Activated CD4-positive, alpha-beta T cell treated with anti-CD3 and anti-CD28 coated beads, Interleukin-2, Interleukin-6, amounts not matched to agents 100 ng/mL and 50 ng/mL, durations not matched to agents 16 hours and 8 hours (primary cell): ENCODE measurements at regions not wholly inside any gene's neighbourhood (a gene's known extent, or its start where the extent isn't known, plus 50 kb on each side); places are given as distances from the start of the nearest gene placed in this dataset.
"Not testable (repeated sequence)": the region's sequence is repeated elsewhere in the genome, so short reads cannot be mapped to it uniquely, and the experiment has no call there.

ENCODE experiments used
- DNase-seq: peaks from one replicate; pipeline ENCODE4 v3.0.0-alpha.2; 2020

GRCh38 chr16:22572331-22573224 is 61.9 kb downstream of the NPIPB5 start:
- DNase-seq, result peak; percentile 45

- not testable (repeated sequence) for DNase-seq
Observed at GRCh38 chr16:22573225-22573530, 62.5 kb downstream of the NPIPB5 start.

- DNase-seq, result not testable (repeated sequence)
Observed at GRCh38 chr16:22576506-22576905, 65.8 kb downstream of the NPIPB5 start.

GRCh38 chr16:22583195-22583594 is 72.5 kb downstream of the NPIPB5 start:
- DNase-seq, result not testable (repeated sequence)

- DNase-seq, result not testable (repeated sequence)
Observed at GRCh38 chr16:22584459-22584858, 73.8 kb downstream of the NPIPB5 start.

- DNase-seq, result not testable (repeated sequence)
Observed at GRCh38 chr16:22584941-22585340, 74.2 kb downstream of the NPIPB5 start.

GRCh38 chr16:22585431-22585830 is 74.7 kb downstream of the NPIPB5 start:
- not testable (repeated sequence) for DNase-seq

GRCh38 chr16:22586732-22587131 is 76.0 kb downstream of the NPIPB5 start:
- not testable (repeated sequence) for DNase-seq

- not testable (repeated sequence) for DNase-seq
Observed at GRCh38 chr16:22589757-22590156, 79.1 kb downstream of the NPIPB5 start.

GRCh38 chr16:22596445-22597045 is 85.9 kb downstream of the NPIPB5 start:
- DNase-seq, result not testable (repeated sequence)

GRCh38 chr16:22603744-22604143 is 93.1 kb downstream of the NPIPB5 start:
- DNase-seq, result not testable (repeated sequence)

- DNase-seq, result peak; percentile 39
Observed at GRCh38 chr16:22606619-22607018, 95.9 kb downstream of the NPIPB5 start.

- DNase-seq, result not testable (repeated sequence)
Observed at GRCh38 chr16:22609798-22610197, 99.1 kb downstream of the NPIPB5 start.

GRCh38 chr16:22611128-22611527 is 100.4 kb downstream of the NPIPB5 start:
- not testable (repeated sequence) for DNase-seq

- DNase-seq, result peak; percentile 19
Observed at GRCh38 chr16:22614271-22614947, 103.7 kb downstream of the NPIPB5 start.

- no peak for DNase-seq
Observed at GRCh38 chr16:22618842-22619241, 108.2 kb downstream of the NPIPB5 start.

- DNase-seq, result no peak
Observed at GRCh38 chr16:22621586-22622155, 111.0 kb downstream of the NPIPB5 start.

GRCh38 chr16:22622703-22623102 is 112.0 kb downstream of the NPIPB5 start:
- DNase-seq, result no peak

- no peak for DNase-seq
Observed at GRCh38 chr16:22623351-22623781, 112.7 kb downstream of the NPIPB5 start.

GRCh38 chr16:22624038-22624799 is 113.5 kb downstream of the NPIPB5 start:
- DNase-seq, result no peak

- peak; percentile 62 for DNase-seq
Observed at GRCh38 chr16:22624800-22625533, 114.3 kb downstream of the NPIPB5 start.

GRCh38 chr16:22625967-22626366 is 115.3 kb downstream of the NPIPB5 start:
- DNase-seq, result no peak
